GM12878 (cell line): ENCODE measurements at regions not wholly inside any gene's neighbourhood (a gene's known extent, or its start where the extent isn't known, plus 50 kb on each side); places are given as distances from the start of the nearest gene placed in this dataset.

Source experiments
- BACH1 ChIP-seq: fragments of 450-650 bp; IDR thresholded peaks from 2 replicates; pipeline ENCODE4 v1.6.1; 2017; ENCODE audit warnings: mild to moderate bottlenecking, borderline replicate concordance
- CHD2 ChIP-seq: IDR thresholded peaks from 2 replicates; pipeline ENCODE4 v1.6.1; 2011; ENCODE audit warnings: low read depth, low read length, improper control_type of control experiment, borderline replicate concordance
- CREM ChIP-seq: IDR thresholded peaks from 2 replicates; pipeline ENCODE4 v1.6.1; 2014; ENCODE audit warnings: antibody characterized with exemption, low read depth
- DPF2 ChIP-seq: fragments of 450-650 bp; IDR thresholded peaks from 2 replicates; pipeline ENCODE4 v1.6.1; 2017; ENCODE audit warnings: mild to moderate bottlenecking
- EED ChIP-seq: sonication (generic); IDR thresholded peaks from 2 replicates; pipeline ENCODE4 v1.6.1; 2016; ENCODE audit warnings: antibody characterized with exemption, low read depth
- HCFC1 ChIP-seq: fragments of 150-350 bp; IDR thresholded peaks from 2 replicates; pipeline ENCODE4 v1.6.1; 2014; ENCODE audit warnings: low read length
- NRF1 ChIP-seq: conservative IDR thresholded peaks from 2 replicates; pipeline ENCODE4 v1.6.1; 2011; ENCODE audit warnings: mild to moderate bottlenecking, low read depth, low read length, improper control_type of control experiment
- SMAD1 ChIP-seq: fragments of 450-650 bp; IDR thresholded peaks from 2 replicates; pipeline ENCODE4 v1.6.1; 2018; ENCODE audit warnings: mild to moderate bottlenecking, low read depth; ENCODE audit not compliant: partially characterized antibody
- SP1 ChIP-seq: IDR thresholded peaks from one replicate; pipeline ENCODE4 v1.6.1; 2011; ENCODE audit warnings: low read depth, low read length
- SRF ChIP-seq, 2 experiments: IDR thresholded peaks; 2 replicates each; pipeline ENCODE4 v1.6.1; 2011; ENCODE audit warnings: low read depth in 2 of 2, low read length in 2 of 2, mild to moderate bottlenecking in 1 of 2, moderate library complexity in 1 of 2
- TCF12 ChIP-seq: IDR thresholded peaks from 2 replicates; pipeline ENCODE4 v1.6.1; 2011; ENCODE audit warnings: low read depth, mild to moderate bottlenecking, low read length
- ZNF217 ChIP-seq: fragments of 450-650 bp; IDR thresholded peaks from 2 replicates; pipeline ENCODE4 v1.6.1; 2017; ENCODE audit warnings: antibody characterized with exemption, mild to moderate bottlenecking
- ZZZ3 ChIP-seq: IDR thresholded peaks from 2 replicates; pipeline ENCODE4 v1.6.1; 2011; ENCODE audit warnings: low read depth; ENCODE audit not compliant: control insufficient read depth, insufficient read length
- TF ChIP-seq, protein P1 (sequence below): IDR thresholded peaks from 2 replicates; pipeline ENCODE4 v1.6.1; 2011; ENCODE audit warnings: borderline replicate concordance, low read depth, mild to moderate bottlenecking, moderate library complexity, low read length; ENCODE audit not compliant: insufficient read depth, poor library complexity, severe bottlenecking
- TF ChIP-seq, protein P2 (sequence below): fragments of 450-650 bp; IDR thresholded peaks from 2 replicates; pipeline ENCODE4 v1.6.1; 2018; ENCODE audit warnings: borderline replicate concordance, mild to moderate bottlenecking; ENCODE audit not compliant: partially characterized antibody
- TF ChIP-seq, protein P3 (sequence below), 3 experiments: IDR thresholded peaks in 2 of 3; conservative IDR thresholded peaks in 1 of 3; 2 replicates each; pipeline ENCODE4 v1.5.1; 2011; ENCODE audit warnings: low read depth in 3 of 3, low read length in 3 of 3, mild to moderate bottlenecking in 3 of 3, control low read depth in 2 of 3, moderate library complexity in 2 of 3, inconsistent platforms in 1 of 3, mixed read lengths in 1 of 3; ENCODE audit not compliant: control insufficient read depth in 2 of 3, insufficient read depth in 1 of 3; ENCODE audit errors: extremely low read depth in 1 of 3
- TF ChIP-seq, protein P4 (sequence below): IDR thresholded peaks from 2 replicates; pipeline ENCODE4 v1.6.1; 2011; ENCODE audit warnings: borderline replicate concordance, low read depth, mild to moderate bottlenecking, moderate library complexity, mixed read lengths, low read length; ENCODE audit not compliant: insufficient read depth; ENCODE audit errors: extremely low read length
- TF ChIP-seq, protein P5 (sequence below): IDR thresholded peaks from 2 replicates; pipeline ENCODE4 v1.6.1; 2012; ENCODE audit warnings: low read depth, low read length, improper control_type of control experiment
- TF ChIP-seq, protein P6 (sequence below): IDR thresholded peaks from 2 replicates; pipeline ENCODE4 v1.6.1; 2012; ENCODE audit warnings: low read length, inconsistent platforms

DNA sequence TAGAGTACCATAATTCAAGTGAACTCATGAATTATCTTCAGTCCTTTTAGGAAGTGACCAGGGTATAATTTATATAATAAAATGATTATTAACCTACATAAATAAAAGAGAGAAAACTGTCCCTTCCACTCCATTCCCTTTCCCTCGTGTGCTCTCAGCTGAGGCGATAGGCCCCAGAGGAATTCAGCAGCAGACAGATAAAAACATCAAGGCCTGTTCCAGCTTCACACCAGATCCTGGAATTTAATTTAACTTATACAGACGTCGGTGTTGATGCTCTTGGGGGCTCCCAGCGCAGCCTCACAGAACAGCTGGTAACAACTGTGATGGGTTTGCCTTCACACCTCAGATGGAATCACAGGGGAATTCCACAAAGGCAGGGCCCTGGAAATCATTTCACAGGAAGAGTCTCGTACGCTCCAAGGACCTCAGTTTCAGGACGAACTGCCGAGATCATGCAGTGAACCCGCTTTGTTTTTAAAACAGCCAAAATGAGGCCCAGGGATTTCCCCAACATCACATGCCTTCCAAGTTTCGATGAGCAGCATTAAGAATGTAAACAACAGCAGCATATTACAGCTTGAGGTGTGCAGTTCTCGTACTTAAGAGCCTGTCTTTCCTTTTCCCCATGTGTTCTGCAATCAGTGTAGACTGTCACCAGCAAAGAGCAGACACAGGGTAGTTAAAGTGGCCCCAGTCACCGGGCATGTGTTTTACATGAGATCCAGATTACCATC is 73.6 kb upstream of the ALDH1B1 start (continued):
- TF ChIP-seq, protein P1, sequence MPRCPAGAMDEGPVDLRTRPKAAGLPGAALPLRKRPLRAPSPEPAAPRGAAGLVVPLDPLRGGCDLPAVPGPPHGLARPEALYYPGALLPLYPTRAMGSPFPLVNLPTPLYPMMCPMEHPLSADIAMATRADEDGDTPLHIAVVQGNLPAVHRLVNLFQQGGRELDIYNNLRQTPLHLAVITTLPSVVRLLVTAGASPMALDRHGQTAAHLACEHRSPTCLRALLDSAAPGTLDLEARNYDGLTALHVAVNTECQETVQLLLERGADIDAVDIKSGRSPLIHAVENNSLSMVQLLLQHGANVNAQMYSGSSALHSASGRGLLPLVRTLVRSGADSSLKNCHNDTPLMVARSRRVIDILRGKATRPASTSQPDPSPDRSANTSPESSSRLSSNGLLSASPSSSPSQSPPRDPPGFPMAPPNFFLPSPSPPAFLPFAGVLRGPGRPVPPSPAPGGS, result peak; percentile 69
- TF ChIP-seq CREM (peak; percentile 54; the same call in 1 of the 2 replicates), EED (peak; percentile 88), ZNF217 (peak; percentile 42; the same call in 1 of the 2 replicates), NRF1 (0 out of 2 replicates have a peak, but pooled peaks have one; percentile 2), SMAD1 (no peak), BACH1 (peak; percentile 56; the same call in 1 of the 2 replicates), SRF (IDR thresholded peaks at IDR 0.05; ENCODE audit: low read depth in 2 of 2, low read length in 2 of 2) (no peak), DPF2 (peak; percentile 68; the same call in 1 of the 2 replicates), SP1 (peak; percentile 66), ZZZ3 (no peak), HCFC1 (0 out of 2 replicates have a peak, but pooled peaks have one; percentile 25), TCF12 (peak; percentile 92), CHD2 (0 out of 2 replicates have a peak, but pooled peaks have one; percentile 38)
- TF ChIP-seq, protein P2, sequence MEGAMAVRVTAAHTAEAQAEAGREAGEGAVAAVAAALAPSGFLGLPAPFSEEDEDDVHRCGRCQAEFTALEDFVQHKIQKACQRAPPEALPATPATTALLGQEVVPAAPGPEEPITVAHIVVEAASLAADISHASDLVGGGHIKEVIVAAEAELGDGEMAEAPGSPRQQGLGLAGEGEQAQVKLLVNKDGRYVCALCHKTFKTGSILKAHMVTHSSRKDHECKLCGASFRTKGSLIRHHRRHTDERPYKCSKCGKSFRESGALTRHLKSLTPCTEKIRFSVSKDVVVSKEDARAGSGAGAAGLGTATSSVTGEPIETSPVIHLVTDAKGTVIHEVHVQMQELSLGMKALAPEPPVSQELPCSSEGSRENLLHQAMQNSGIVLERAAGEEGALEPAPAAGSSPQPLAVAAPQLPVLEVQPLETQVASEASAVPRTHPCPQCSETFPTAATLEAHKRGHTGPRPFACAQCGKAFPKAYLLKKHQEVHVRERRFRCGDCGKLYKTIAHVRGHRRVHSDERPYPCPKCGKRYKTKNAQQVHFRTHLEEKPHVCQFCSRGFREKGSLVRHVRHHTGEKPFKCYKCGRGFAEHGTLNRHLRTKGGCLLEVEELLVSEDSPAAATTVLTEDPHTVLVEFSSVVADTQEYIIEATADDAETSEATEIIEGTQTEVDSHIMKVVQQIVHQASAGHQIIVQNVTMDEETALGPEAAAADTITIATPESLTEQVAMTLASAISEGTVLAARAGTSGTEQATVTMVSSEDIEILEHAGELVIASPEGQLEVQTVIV, result peak; percentile 18
- TF ChIP-seq, protein P3, sequence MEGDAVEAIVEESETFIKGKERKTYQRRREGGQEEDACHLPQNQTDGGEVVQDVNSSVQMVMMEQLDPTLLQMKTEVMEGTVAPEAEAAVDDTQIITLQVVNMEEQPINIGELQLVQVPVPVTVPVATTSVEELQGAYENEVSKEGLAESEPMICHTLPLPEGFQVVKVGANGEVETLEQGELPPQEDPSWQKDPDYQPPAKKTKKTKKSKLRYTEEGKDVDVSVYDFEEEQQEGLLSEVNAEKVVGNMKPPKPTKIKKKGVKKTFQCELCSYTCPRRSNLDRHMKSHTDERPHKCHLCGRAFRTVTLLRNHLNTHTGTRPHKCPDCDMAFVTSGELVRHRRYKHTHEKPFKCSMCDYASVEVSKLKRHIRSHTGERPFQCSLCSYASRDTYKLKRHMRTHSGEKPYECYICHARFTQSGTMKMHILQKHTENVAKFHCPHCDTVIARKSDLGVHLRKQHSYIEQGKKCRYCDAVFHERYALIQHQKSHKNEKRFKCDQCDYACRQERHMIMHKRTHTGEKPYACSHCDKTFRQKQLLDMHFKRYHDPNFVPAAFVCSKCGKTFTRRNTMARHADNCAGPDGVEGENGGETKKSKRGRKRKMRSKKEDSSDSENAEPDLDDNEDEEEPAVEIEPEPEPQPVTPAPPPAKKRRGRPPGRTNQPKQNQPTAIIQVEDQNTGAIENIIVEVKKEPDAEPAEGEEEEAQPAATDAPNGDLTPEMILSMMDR (IDR thresholded peaks at IDR 0.05 in 2 of 3, conservative IDR thresholded peaks at IDR 0.05 in 1 of 3; ENCODE audit: control insufficient read depth in 2 of 3, extremely low read depth in 1 of 3, insufficient read depth in 1 of 3, low read depth in 3 of 3, low read length in 3 of 3), result no peak
- TF ChIP-seq, protein P4, sequence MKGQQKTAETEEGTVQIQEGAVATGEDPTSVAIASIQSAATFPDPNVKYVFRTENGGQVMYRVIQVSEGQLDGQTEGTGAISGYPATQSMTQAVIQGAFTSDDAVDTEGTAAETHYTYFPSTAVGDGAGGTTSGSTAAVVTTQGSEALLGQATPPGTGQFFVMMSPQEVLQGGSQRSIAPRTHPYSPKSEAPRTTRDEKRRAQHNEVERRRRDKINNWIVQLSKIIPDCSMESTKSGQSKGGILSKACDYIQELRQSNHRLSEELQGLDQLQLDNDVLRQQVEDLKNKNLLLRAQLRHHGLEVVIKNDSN, result no peak
- TF ChIP-seq, protein P5, sequence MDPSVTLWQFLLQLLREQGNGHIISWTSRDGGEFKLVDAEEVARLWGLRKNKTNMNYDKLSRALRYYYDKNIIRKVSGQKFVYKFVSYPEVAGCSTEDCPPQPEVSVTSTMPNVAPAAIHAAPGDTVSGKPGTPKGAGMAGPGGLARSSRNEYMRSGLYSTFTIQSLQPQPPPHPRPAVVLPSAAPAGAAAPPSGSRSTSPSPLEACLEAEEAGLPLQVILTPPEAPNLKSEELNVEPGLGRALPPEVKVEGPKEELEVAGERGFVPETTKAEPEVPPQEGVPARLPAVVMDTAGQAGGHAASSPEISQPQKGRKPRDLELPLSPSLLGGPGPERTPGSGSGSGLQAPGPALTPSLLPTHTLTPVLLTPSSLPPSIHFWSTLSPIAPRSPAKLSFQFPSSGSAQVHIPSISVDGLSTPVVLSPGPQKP, result no peak
- TF ChIP-seq, protein P6, sequence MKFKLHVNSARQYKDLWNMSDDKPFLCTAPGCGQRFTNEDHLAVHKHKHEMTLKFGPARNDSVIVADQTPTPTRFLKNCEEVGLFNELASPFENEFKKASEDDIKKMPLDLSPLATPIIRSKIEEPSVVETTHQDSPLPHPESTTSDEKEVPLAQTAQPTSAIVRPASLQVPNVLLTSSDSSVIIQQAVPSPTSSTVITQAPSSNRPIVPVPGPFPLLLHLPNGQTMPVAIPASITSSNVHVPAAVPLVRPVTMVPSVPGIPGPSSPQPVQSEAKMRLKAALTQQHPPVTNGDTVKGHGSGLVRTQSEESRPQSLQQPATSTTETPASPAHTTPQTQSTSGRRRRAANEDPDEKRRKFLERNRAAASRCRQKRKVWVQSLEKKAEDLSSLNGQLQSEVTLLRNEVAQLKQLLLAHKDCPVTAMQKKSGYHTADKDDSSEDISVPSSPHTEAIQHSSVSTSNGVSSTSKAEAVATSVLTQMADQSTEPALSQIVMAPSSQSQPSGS, result peak; percentile 73
